GM23338 (cell line): ENCODE measurements at regions not wholly inside any gene's neighbourhood (a gene's known extent, or its start where the extent isn't known, plus 50 kb on each side); places are given as distances from the start of the nearest gene placed in this dataset.

ENCODE experiments used
- ATAC-seq: fragments of 200-7000 bp; cut with Tn5 transposase; 3 replicates; pipeline ENCODE4 v1.9.1; 2020
- DNase-seq: peaks from one replicate; pipeline ENCODE4 v3.0.0-alpha.2; 2015; ENCODE audit warnings: low spot score
- H2AFZ ChIP-seq: fragments of 200-600 bp; sonication (generic); 2 replicates; pipeline ENCODE4 v1.8.0; 2016; ENCODE audit warnings: antibody characterized with exemption, mild to moderate bottlenecking, moderate library complexity
- H3F3A ChIP-seq: fragments of 200-600 bp; sonication (generic); replicated peaks from 2 replicates; pipeline ENCODE4 v1.8.0; 2017; ENCODE audit warnings: antibody characterized with exemption, mixed run types, low read depth
- H3K27ac ChIP-seq: fragments of 200-600 bp; sonication (generic); 2 replicates; pipeline ENCODE4 v1.6.1; 2016; ENCODE audit warnings: low read depth
- H3K27me3 ChIP-seq: fragments of 200-600 bp; sonication (generic); 2 replicates; pipeline ENCODE4 v1.8.0; 2016; ENCODE audit warnings: mild to moderate bottlenecking, mixed run types, moderate library complexity; ENCODE audit not compliant: insufficient read depth
- H3K36me3 ChIP-seq: fragments of 200-600 bp; sonication (generic); 2 replicates; pipeline ENCODE4 v1.8.0; 2016; ENCODE audit warnings: mild to moderate bottlenecking; ENCODE audit not compliant: insufficient read depth
- H3K4me1 ChIP-seq: fragments of 200-600 bp; sonication (generic); 2 replicates; pipeline ENCODE4 v1.8.0; 2016; ENCODE audit warnings: mild to moderate bottlenecking, moderate library complexity; ENCODE audit not compliant: insufficient read depth
- H3K4me2 ChIP-seq: fragments of 200-600 bp; sonication (generic); 2 replicates; pipeline ENCODE4 v1.7.1; 2017; ENCODE audit warnings: mixed run types
- H3K4me3 ChIP-seq: fragments of 200-600 bp; sonication (generic); 2 replicates; pipeline ENCODE4 v1.6.1; 2016; ENCODE audit warnings: mixed run types
- H3K79me2 ChIP-seq: fragments of 200-600 bp; sonication (generic); replicated peaks from 2 replicates; pipeline ENCODE4 v1.8.0; 2017; ENCODE audit warnings: mild to moderate bottlenecking; ENCODE audit not compliant: insufficient read depth
- H3K9me2 ChIP-seq: fragments of 200-600 bp; sonication (generic); 2 replicates; pipeline ENCODE4 v1.8.0; 2017; ENCODE audit not compliant: insufficient read depth
- H4K20me1 ChIP-seq: fragments of 200-600 bp; sonication (generic); replicated peaks from 2 replicates; pipeline ENCODE4 v1.8.0; 2017; ENCODE audit warnings: mild to moderate bottlenecking; ENCODE audit not compliant: insufficient read depth
- H3K27ac Mint-ChIP-seq: 2 replicates; pipeline ENCODE4 v1.8.0; 2020; ENCODE audit warnings: inconsistent platforms, mild to moderate bottlenecking, moderate library complexity, mixed read lengths
- H3K27me3 Mint-ChIP-seq: 3 replicates; pipeline ENCODE4 v1.8.0; 2022; ENCODE audit warnings: low read depth, mild to moderate bottlenecking, moderate library complexity, mixed read lengths, inconsistent platforms; ENCODE audit not compliant: insufficient read depth, poor library complexity
- H3K36me3 Mint-ChIP-seq: 3 replicates; pipeline ENCODE4 v1.8.0; 2021; ENCODE audit warnings: low read depth, mild to moderate bottlenecking, inconsistent platforms, moderate library complexity, mixed read lengths
- H3K4me1 Mint-ChIP-seq: 3 replicates; pipeline ENCODE4 v1.8.0; 2020; ENCODE audit warnings: mild to moderate bottlenecking, inconsistent platforms, mixed read lengths
- H3K4me3 Mint-ChIP-seq: 3 replicates; pipeline ENCODE4 v1.8.0; 2021; ENCODE audit warnings: moderate library complexity, mild to moderate bottlenecking, inconsistent platforms, mixed read lengths
- H3K9me3 Mint-ChIP-seq: 3 replicates; pipeline ENCODE4 v1.8.0; 2020; ENCODE audit warnings: moderate library complexity, mild to moderate bottlenecking, inconsistent platforms, mixed read lengths
- CREB1 ChIP-seq: fragments of 250-450 bp; sonication (Bioruptor Pico); IDR thresholded peaks from 2 replicates; pipeline ENCODE4 v1.5.0; 2020; ENCODE audit warnings: low read depth, mild to moderate bottlenecking, moderate library complexity
- EZH2 ChIP-seq: fragments of 200-600 bp; sonication (generic); IDR thresholded peaks from one replicate; pipeline ENCODE4 v1.8.0; 2017; ENCODE audit warnings: antibody characterized with exemption, mild to moderate bottlenecking, low read depth; ENCODE audit not compliant: unreplicated experiment
- EZH2phosphoT487 ChIP-seq: fragments of 200-600 bp; sonication (generic); IDR thresholded peaks from one replicate; pipeline ENCODE4 v1.8.1; 2018; ENCODE audit warnings: antibody characterized with exemption; ENCODE audit not compliant: unreplicated experiment
- JUNB ChIP-seq: IDR thresholded peaks from one replicate; pipeline ENCODE4 v1.6.1; 2016; ENCODE audit warnings: antibody characterized with exemption; ENCODE audit not compliant: unreplicated experiment
- NANOG ChIP-seq: IDR thresholded peaks from 2 replicates; pipeline ENCODE4 v1.6.1; 2016; ENCODE audit warnings: antibody characterized with exemption, borderline replicate concordance
- STAT1 ChIP-seq: IDR thresholded peaks from one replicate; pipeline ENCODE4 v1.6.1; 2016; ENCODE audit warnings: antibody characterized with exemption; ENCODE audit not compliant: unreplicated experiment
- ZNF462 ChIP-seq: fragments of 250-450 bp; sonication (Bioruptor Pico); IDR thresholded peaks from 2 replicates; pipeline ENCODE4 v1.5.0; 2020; ENCODE audit warnings: mild to moderate bottlenecking, moderate library complexity

GRCh38 chr1:101540161-101540560 is 303.3 kb downstream of the S1PR1 start (continued):
- no peak for TF ChIP-seq ZNF462 (CRISPR knock-in tag)

- H3F3A ChIP-seq, result no peaks in the 10 kb centered on the region
- ATAC-seq, result no peak
- Mint-ChIP-seq H3K27ac (no peak overlapping the region), H3K9me3 (no peaks in the 10 kb centered on the region), H3K4me3 (no peak overlapping the region), H3K4me1 (no peaks in the 10 kb centered on the region), H3K27me3 (no peaks in the 10 kb centered on the region), H3K36me3 (no peaks in the 10 kb centered on the region)
- H4K20me1 ChIP-seq, result no peaks in the 10 kb centered on the region
- H3K4me2 ChIP-seq, result no peak overlapping the region
- no peaks in the 10 kb centered on the region for H3K36me3 ChIP-seq
- no peaks in the 10 kb centered on the region for H3K27me3 ChIP-seq
- H2AFZ ChIP-seq, result no peak overlapping the region
- no peaks in the 10 kb centered on the region for H3K4me1 ChIP-seq
- no peak overlapping the region for H3K4me3 ChIP-seq
- no peak for DNase-seq
- H3K79me2 ChIP-seq, result no peaks in the 10 kb centered on the region
- H3K9me2 ChIP-seq, result 0 out of 2 replicates have a peak, but pooled peaks cover 3% of the 10 kb centered on the region
- no peak overlapping the region for H3K27ac ChIP-seq
- TF ChIP-seq JUNB (no peak), STAT1 (no peak), NANOG (no peak), EZH2 (no peak), CREB1 (no peak), EZH2phosphoT487 (no peak), ZNF462 (CRISPR knock-in tag) (no peak)
Observed at GRCh38 chr1:101546885-101547284, 310.1 kb downstream of the S1PR1 start.
